Upper lobe of right lung (tissue), 1 donor: ENCODE measurements at regions not wholly inside any gene's neighbourhood (a gene's known extent, or its start where the extent isn't known, plus 50 kb on each side); places are given as distances from the start of the nearest gene placed in this dataset.

Experiments used
- ATAC-seq: fragments of 200-7000 bp; cut with Tn5 transposase; one replicate; pipeline ENCODE4 v1.9.1; 2020; ENCODE audit warnings: mild to moderate bottlenecking, moderate library complexity
- DNase-seq: peaks from one replicate; pipeline ENCODE4 v3.0.0-alpha.2; 2020
- H3K27ac ChIP-seq: fragments of 200-600 bp; one replicate; pipeline ENCODE4 v1.8.0; 2022
- H3K27me3 ChIP-seq: fragments of 200-600 bp; one replicate; pipeline ENCODE4 v1.8.0; 2022; ENCODE audit warnings: mild to moderate bottlenecking
- H3K36me3 ChIP-seq: fragments of 200-600 bp; one replicate; pipeline ENCODE4 v1.8.0; 2022
- H3K4me1 ChIP-seq: fragments of 200-600 bp; one replicate; pipeline ENCODE4 v1.8.0; 2022
- H3K4me3 ChIP-seq: fragments of 200-600 bp; one replicate; pipeline ENCODE4 v1.8.0; 2022; ENCODE audit warnings: mild to moderate bottlenecking
- H3K9me3 ChIP-seq: fragments of 200-600 bp; one replicate; pipeline ENCODE4 v1.8.0; 2022
- CTCF ChIP-seq: fragments of 200-600 bp; IDR thresholded peaks from one replicate; pipeline ENCODE4 v1.8.0; 2022; ENCODE audit warnings: antibody characterized with exemption
- intact Hi-C: fragments of 100-400 bp; cut with DNase I; formaldehyde crosslinking; loops from one replicate; pipeline ENCODE4 v1.11.0; 2022
- donor health status: DM: no; HTN: yes; CAD: no; lungs with severe emphysema.

- Histone ChIP-seq H3K9me3 (no peaks in the 10 kb centered on the region), H3K4me3 (no peak overlapping the region), H3K36me3 (no peaks in the 10 kb centered on the region), H3K27ac (no peak overlapping the region), H3K27me3 (no peaks in the 10 kb centered on the region), H3K4me1 (no peaks in the 10 kb centered on the region)
- ATAC-seq (no peak), DNase-seq (no peak)
- TF ChIP-seq CTCF, result no peak
- intact Hi-C loops, result no loop called here
Observed at GRCh38 chr12:61011767-61012423, 1248.3 kb upstream of the USP15 start.

- ATAC-seq (no peak), DNase-seq (no peak)
- Histone ChIP-seq H3K4me1 (no peaks in the 10 kb centered on the region), H3K9me3 (no peaks in the 10 kb centered on the region), H3K36me3 (no peaks in the 10 kb centered on the region), H3K4me3 (no peak overlapping the region), H3K27ac (no peak overlapping the region), H3K27me3 (no peaks in the 10 kb centered on the region)
- no peak for TF ChIP-seq CTCF
- intact Hi-C loops, result no loop called here
Observed at GRCh38 chr12:61018571-61018970, 1241.6 kb upstream of the USP15 start.

- H3K4me3 ChIP-seq, result no peak overlapping the region
- intact Hi-C loops, result no loop called here
- H3K9me3 ChIP-seq, result no peaks in the 10 kb centered on the region
- H3K27ac ChIP-seq, result no peak overlapping the region
- H3K36me3 ChIP-seq, result no peaks in the 10 kb centered on the region
- no peak for ATAC-seq
- H3K27me3 ChIP-seq, result no peaks in the 10 kb centered on the region
- no peak for TF ChIP-seq CTCF
- no peaks in the 10 kb centered on the region for H3K4me1 ChIP-seq
- peak; percentile 45 for DNase-seq
Observed at GRCh38 chr12:61023231-61023630, 1237.0 kb upstream of the USP15 start.

GRCh38 chr12:61029516-61029915 lies 1230.7 kb upstream of the USP15 start:
- no peak for TF ChIP-seq CTCF
- Histone ChIP-seq H3K4me3 (no peak overlapping the region), H3K27me3 (no peaks in the 10 kb centered on the region), H3K36me3 (no peaks in the 10 kb centered on the region), H3K9me3 (no peaks in the 10 kb centered on the region), H3K27ac (no peak overlapping the region), H3K4me1 (no peaks in the 10 kb centered on the region)
- ATAC-seq (no peak), DNase-seq (no peak)
- intact Hi-C loops, result no loop called here

- no peaks in the 10 kb centered on the region for H3K27me3 ChIP-seq
- DNase-seq (no peak), ATAC-seq (no peak)
- no peaks in the 10 kb centered on the region for H3K36me3 ChIP-seq
- no peak overlapping the region for H3K4me3 ChIP-seq
- H3K4me1 ChIP-seq, result no peaks in the 10 kb centered on the region
- no peak overlapping the region for H3K27ac ChIP-seq
- no peak for TF ChIP-seq CTCF
- H3K9me3 ChIP-seq, result no peaks in the 10 kb centered on the region
- intact Hi-C loops, result no loop called here
Observed at GRCh38 chr12:61037792-61038191, 1222.4 kb upstream of the USP15 start.

GRCh38 chr12:61043838-61044237 lies 1216.4 kb upstream of the USP15 start:
- no peak for ATAC-seq
- H3K36me3 ChIP-seq, result no peaks in the 10 kb centered on the region
- no peaks in the 10 kb centered on the region for H3K27me3 ChIP-seq
- intact Hi-C loops, result no loop called here
- no peak overlapping the region for H3K27ac ChIP-seq
- DNase-seq, result no peak
- no peak for TF ChIP-seq CTCF
- no peak overlapping the region for H3K4me3 ChIP-seq
- no peaks in the 10 kb centered on the region for H3K4me1 ChIP-seq
- H3K9me3 ChIP-seq, result no peaks in the 10 kb centered on the region
